ENCODE measurements at regions not wholly inside any gene's neighbourhood (a gene's known extent, or its start where the extent isn't known, plus 50 kb on each side); places are given as distances from the start of the nearest gene placed in this dataset.
"Not testable (repeated sequence)": the region's sequence is repeated elsewhere in the genome, so short reads cannot be mapped to it uniquely, and the experiment has no call there.

- no peak for DNase-seq (ENCODE audit: low read depth)
These were observed 114.0 kb upstream of the ENPEP start for GRCh38 chr4:110361921-110362320.

- DNase-seq (ENCODE audit: low read depth): no peak
These were observed 116.9 kb upstream of the ENPEP start for GRCh38 chr4:110359076-110359475.

- DNase-seq (ENCODE audit: low read depth): no peak
These were observed 118.4 kb upstream of the ENPEP start for GRCh38 chr4:110357521-110357920.

GRCh38 chr4:110354460-110354859 lies 121.5 kb upstream of the ENPEP start:
- no peak for DNase-seq (ENCODE audit: low read depth)

- no peak for DNase-seq (ENCODE audit: low read depth)
These were observed 123.1 kb upstream of the ENPEP start for GRCh38 chr4:110352670-110353442.

GRCh38 chr4:110348711-110349383 lies 127.1 kb upstream of the ENPEP start:
- no peak for DNase-seq (ENCODE audit: low read depth)

- no peak for DNase-seq (ENCODE audit: low read depth)
These were observed 128.2 kb upstream of the ENPEP start for GRCh38 chr4:110347805-110348204.

- no peak for DNase-seq (ENCODE audit: low read depth)
These were observed 131.8 kb upstream of the ENPEP start for GRCh38 chr4:110344165-110344564.

GRCh38 chr4:110343534-110343933 lies 132.4 kb upstream of the ENPEP start:
- no peak for DNase-seq (ENCODE audit: low read depth)

- DNase-seq (ENCODE audit: low read depth): not testable (repeated sequence)
These were observed 134.8 kb upstream of the ENPEP start for GRCh38 chr4:110341118-110341517.

GRCh38 chr4:110335399-110335798 lies 137.0 kb upstream of the ELOVL6 start:
- no peak for DNase-seq (ENCODE audit: low read depth)

- no peak for DNase-seq (ENCODE audit: low read depth)
These were observed 134.1 kb upstream of the ELOVL6 start for GRCh38 chr4:110332483-110332882.

- not testable (repeated sequence) for DNase-seq (ENCODE audit: low read depth)
These were observed 128.0 kb upstream of the ELOVL6 start for GRCh38 chr4:110326426-110326825.

GRCh38 chr4:110310795-110311194 lies 112.4 kb upstream of the ELOVL6 start:
- DNase-seq (ENCODE audit: low read depth): no peak

GRCh38 chr4:110309675-110310074 lies 111.3 kb upstream of the ELOVL6 start:
- DNase-seq (ENCODE audit: low read depth): peak; percentile 19

- DNase-seq (ENCODE audit: low read depth): no peak
These were observed 107.9 kb upstream of the ELOVL6 start for GRCh38 chr4:110306303-110306702.

GRCh38 chr4:110305455-110305854 lies 107.0 kb upstream of the ELOVL6 start:
- DNase-seq (ENCODE audit: low read depth): no peak

GRCh38 chr4:110296892-110297291 lies 98.5 kb upstream of the ELOVL6 start:
- no peak for DNase-seq (ENCODE audit: low read depth)

GRCh38 chr4:110294165-110294564 lies 95.8 kb upstream of the ELOVL6 start:
- no peak for DNase-seq (ENCODE audit: low read depth)

- DNase-seq (ENCODE audit: low read depth): no peak
These were observed 94.8 kb upstream of the ELOVL6 start for GRCh38 chr4:110292994-110293744.

GRCh38 chr4:110290511-110290910 lies 92.1 kb upstream of the ELOVL6 start:
- DNase-seq (ENCODE audit: low read depth): no peak

GRCh38 chr4:110289601-110290100 lies 91.2 kb upstream of the ELOVL6 start:
- DNase-seq (ENCODE audit: low read depth): no peak

- DNase-seq (ENCODE audit: low read depth): peak; percentile 52
These were observed 88.7 kb upstream of the ELOVL6 start for GRCh38 chr4:110287130-110287529.
